ENCODE measurements at regions not wholly inside any gene's neighbourhood (a gene's known extent, or its start where the extent isn't known, plus 50 kb on each side); places are given as distances from the start of the nearest gene placed in this dataset.
"Not testable (repeated sequence)": the region's sequence is repeated elsewhere in the genome, so short reads cannot be mapped to it uniquely, and the experiment has no call there.

GRCh38 chr2:167749016-167749415 lies 498.4 kb downstream of the STK39 start:
- H3K9me3 ChIP-seq, result no peaks in the 10 kb centered on the region
- DNase-seq, result no peak
- no peak overlapping the region for H3K4me3 ChIP-seq
- no peak overlapping the region for H3K27ac ChIP-seq
- H3K36me3 ChIP-seq, result no peaks in the 10 kb centered on the region
- H3K4me1 ChIP-seq, result no peaks in the 10 kb centered on the region
- no peak for TF ChIP-seq CTCF (IDR thresholded peaks at IDR 0.05)
- no peak for TF ChIP-seq POLR2A (IDR thresholded peaks at IDR 0.05)
- H3K27me3 ChIP-seq, result no peaks in the 10 kb centered on the region

GRCh38 chr2:167748536-167748935 lies 498.9 kb downstream of the STK39 start:
- Histone ChIP-seq H3K4me1 (no peaks in the 10 kb centered on the region), H3K27ac (no peak overlapping the region), H3K27me3 (no peaks in the 10 kb centered on the region), H3K4me3 (no peak overlapping the region), H3K9me3 (no peaks in the 10 kb centered on the region), H3K36me3 (no peaks in the 10 kb centered on the region)
- DNase-seq, result no peak
- TF ChIP-seq POLR2A (IDR thresholded peaks at IDR 0.05) (no peak), CTCF (IDR thresholded peaks at IDR 0.05) (no peak)

- no peak for TF ChIP-seq CTCF (IDR thresholded peaks at IDR 0.05)
- no peak for TF ChIP-seq POLR2A (IDR thresholded peaks at IDR 0.05)
- Histone ChIP-seq H3K36me3 (no peaks in the 10 kb centered on the region), H3K4me1 (no peaks in the 10 kb centered on the region), H3K27me3 (no peaks in the 10 kb centered on the region), H3K9me3 (no peaks in the 10 kb centered on the region), H3K4me3 (no peak overlapping the region), H3K27ac (no peak overlapping the region)
- DNase-seq, result no peak
Measured at GRCh38 chr2:167745667-167746066, 501.7 kb downstream of the STK39 start.

- H3K4me1 ChIP-seq, DNase-seq, H3K9me3 ChIP-seq, H3K36me3 ChIP-seq, H3K27ac ChIP-seq, H3K27me3 ChIP-seq, H3K4me3 ChIP-seq: not testable (repeated sequence)
Measured at GRCh38 chr2:167739921-167740320, 507.5 kb downstream of the STK39 start.

GRCh38 chr2:167733747-167734146 lies 513.6 kb downstream of the STK39 start:
- H3K4me3 ChIP-seq, result no peak overlapping the region
- H3K27ac ChIP-seq, result peak overlapping the region in 2 of 4 donors; percentile 15 to 76
- H3K4me1 ChIP-seq, result no peaks in the 10 kb centered on the region
- no peak for TF ChIP-seq POLR2A (IDR thresholded peaks at IDR 0.05)
- no peak for TF ChIP-seq CTCF (IDR thresholded peaks at IDR 0.05)
- H3K27me3 ChIP-seq, result no peaks in the 10 kb centered on the region
- no peaks in the 10 kb centered on the region for H3K36me3 ChIP-seq
- DNase-seq, result peak in 1 of 3 donors; percentile 59
- H3K9me3 ChIP-seq, result no peaks in the 10 kb centered on the region

- Histone ChIP-seq H3K4me3 (no peak overlapping the region), H3K9me3 (no peaks in the 10 kb centered on the region), H3K4me1 (no peaks in the 10 kb centered on the region), H3K27me3 (no peaks in the 10 kb centered on the region), H3K36me3 (no peaks in the 10 kb centered on the region), H3K27ac (no peak overlapping the region)
- DNase-seq, result no peak
- TF ChIP-seq CTCF (IDR thresholded peaks at IDR 0.05), result no peak
- TF ChIP-seq POLR2A (IDR thresholded peaks at IDR 0.05), result no peak
Measured at GRCh38 chr2:167732326-167732725, 515.1 kb downstream of the STK39 start.
